ENCODE measurements at regions not wholly inside any gene's neighbourhood (a gene's known extent, or its start where the extent isn't known, plus 50 kb on each side); places are given as distances from the start of the nearest gene placed in this dataset.
"Not testable (repeated sequence)": the region's sequence is repeated elsewhere in the genome, so short reads cannot be mapped to it uniquely, and the experiment has no call there.

- no peak for DNase-seq (ENCODE audit: low read depth)
Observed at GRCh38 chr3:197368330-197368729, 69.9 kb upstream of the DLG1 start.

GRCh38 chr3:197367081-197367780 lies 68.8 kb upstream of the DLG1 start:
- DNase-seq (ENCODE audit: low read depth) = no peak

- no peak for DNase-seq (ENCODE audit: low read depth)
Observed at GRCh38 chr3:197366301-197367044, 68.1 kb upstream of the DLG1 start.

DNA sequence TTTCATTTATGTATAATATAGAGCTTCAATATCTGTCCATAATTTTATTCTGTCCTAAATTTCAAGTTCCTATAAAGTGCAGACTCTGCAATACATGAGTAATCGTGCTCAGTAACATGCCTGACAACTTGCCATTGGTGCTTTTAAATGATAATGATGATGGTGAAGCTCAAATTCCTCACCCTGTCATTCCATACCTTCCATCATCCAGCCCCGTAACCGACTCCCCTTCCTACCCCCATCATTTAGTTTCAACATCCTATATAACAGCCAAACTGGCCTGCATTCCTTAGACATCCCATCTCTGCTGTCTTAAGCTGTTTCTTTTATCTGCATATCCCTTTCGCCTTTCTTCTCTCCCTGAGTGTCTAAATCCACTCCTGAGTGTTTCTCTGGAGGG lies 67.2 kb upstream of the DLG1 start:
- DNase-seq (ENCODE audit: low read depth) = no peak

DNA sequence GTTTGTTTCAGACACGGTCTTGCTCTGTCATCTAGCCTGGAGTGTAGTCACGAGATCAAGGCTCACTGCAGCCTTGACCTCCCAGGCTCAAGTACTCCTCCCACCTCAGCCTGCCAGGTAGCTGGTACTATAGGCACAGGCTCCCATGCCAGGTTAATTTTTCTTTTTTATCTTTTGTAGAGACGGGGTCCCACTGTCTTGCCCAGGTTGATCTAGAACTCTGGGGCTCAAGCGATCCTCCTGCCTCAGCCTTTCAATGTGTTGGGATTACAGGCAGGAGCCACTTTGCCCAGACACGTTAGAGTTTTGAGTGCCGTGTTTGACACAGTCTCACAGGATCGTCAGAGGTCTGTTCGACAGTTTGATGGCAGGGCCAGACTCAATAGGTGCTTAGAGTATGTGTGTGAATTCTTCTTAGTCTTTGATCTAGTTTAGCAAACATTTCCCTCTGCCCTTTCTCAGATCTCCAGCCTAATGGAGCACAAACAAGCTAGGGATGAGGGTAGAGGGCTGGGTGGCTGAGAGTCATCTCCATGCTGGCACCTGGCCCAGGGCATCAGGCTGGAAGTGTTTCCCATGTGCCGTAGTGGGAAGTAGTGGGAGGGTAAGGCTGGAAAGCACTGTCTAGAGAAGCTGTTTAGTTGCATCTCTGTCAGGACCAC lies 66.1 kb upstream of the DLG1 start:
- DNase-seq (ENCODE audit: low read depth) = no peak

GRCh38 chr3:197363553-197364409 lies 65.4 kb upstream of the DLG1 start:
- no peak for DNase-seq (ENCODE audit: low read depth)

DNA sequence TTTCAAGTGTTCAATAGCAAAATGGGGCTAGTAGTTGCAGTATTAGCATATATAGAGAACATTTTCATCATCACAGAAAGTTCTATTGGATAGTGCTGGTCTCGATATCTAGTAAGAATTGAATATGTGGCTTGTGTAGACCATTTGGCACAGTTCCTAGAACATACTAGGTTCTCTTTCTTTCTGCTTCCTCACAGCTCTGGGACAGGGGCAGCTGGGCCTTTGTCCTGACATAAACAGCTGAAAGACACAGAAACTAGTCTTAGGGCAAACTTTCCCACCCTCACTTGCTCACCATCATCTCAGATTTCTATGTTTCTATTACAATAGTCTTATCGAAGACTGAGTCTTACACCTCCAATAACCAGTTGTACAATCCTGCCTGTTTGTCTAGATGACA lies 63.7 kb upstream of the DLG1 start:
- DNase-seq (ENCODE audit: low read depth) = no peak

DNA sequence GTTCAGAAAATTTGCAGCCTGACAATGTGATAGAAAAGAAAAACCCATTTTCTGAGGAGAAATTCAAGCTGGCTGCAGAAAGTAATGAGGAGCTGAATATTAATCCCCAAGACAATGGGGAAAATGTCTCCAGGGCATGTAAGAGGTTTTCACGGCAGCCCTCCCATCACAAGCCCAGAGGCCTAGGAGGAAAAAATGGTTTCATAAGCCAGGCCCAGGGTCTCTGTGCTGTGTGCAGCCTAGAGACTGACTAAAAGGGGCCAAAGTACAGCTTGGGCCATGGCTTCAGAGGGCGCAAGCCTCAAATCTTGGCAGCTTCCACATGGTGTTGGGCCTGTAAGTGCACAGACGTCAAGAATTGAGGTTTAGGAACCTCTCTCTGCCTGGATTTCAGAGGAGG lies 61.7 kb upstream of the DLG1 start:
- DNase-seq (ENCODE audit: low read depth) = not testable (repeated sequence)

- not testable (repeated sequence) for DNase-seq (ENCODE audit: low read depth)
Observed at GRCh38 chr3:197359476-197359875, 61.1 kb upstream of the DLG1 start.

GRCh38 chr3:197356741-197357140 lies 58.3 kb upstream of the DLG1 start:
- no peak for DNase-seq (ENCODE audit: low read depth)

DNA sequence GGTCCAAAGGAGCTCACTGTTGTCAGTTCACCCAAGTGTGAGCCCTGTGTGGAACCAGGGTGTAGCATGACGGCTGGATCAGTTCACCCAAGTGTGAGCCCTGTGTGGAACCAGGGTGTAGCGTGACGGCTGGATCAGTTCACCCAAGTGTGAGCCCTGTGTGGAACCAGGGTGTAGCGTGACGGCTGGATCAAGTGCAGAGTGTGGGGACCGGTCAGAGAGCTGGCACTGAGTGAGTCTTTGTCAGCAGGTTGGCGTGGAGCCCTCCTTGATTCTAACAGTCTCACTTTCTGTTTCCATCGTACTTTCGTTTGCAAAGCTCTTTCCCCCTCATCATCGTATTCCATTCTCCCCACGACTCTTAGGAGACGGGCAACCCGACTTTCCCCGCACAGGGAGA lies 57.9 kb upstream of the DLG1 start:
- DNase-seq (ENCODE audit: low read depth) = no peak

DNA sequence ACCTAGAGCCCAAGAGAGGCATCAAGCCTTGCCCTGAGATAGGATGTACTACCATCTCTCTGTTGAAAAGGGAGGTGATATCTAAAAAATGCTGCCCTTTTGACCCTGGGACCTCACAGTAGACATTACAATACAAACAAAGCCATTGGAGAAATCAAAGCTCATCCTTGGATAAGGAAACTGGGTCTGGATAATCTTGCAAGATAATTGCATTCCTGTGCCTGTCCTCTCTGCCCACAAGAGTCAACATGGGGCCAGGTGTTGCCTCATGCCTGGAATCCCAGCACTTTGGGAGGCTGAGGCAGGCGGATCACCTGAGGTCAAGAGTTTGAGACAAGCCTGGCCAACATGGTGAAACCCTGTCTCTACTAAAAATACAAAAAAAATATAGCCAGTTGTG lies 57.3 kb upstream of the DLG1 start:
- no peak for DNase-seq (ENCODE audit: low read depth)

DNA sequence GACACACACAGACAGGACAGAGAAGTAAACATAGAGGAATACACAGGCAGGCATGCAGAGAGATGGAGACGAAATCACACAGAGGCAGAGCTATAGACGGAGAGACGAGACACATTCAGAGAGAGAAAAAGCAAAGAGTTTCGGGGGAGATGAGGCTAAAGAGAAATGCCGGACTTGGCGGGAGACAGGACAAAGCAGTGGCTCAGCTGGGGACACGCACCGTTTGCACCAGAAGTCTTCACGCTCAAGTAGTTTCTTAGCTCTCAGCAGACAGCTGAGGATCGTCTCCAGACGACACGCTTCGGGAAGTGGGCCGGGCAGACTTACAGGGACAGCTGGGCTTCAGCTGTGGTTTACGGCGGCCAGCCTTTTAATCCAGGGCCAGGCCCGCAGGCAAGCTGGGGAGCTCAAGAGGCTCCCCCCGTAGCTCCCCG lies 56.2 kb upstream of the DLG1 start:
- no peak for DNase-seq (ENCODE audit: low read depth)

- DNase-seq (ENCODE audit: low read depth) = no peak
Observed at GRCh38 chr3:197353867-197354567, 55.6 kb upstream of the DLG1 start.

- no peak for DNase-seq (ENCODE audit: low read depth)
Observed at GRCh38 chr3:197353001-197353866, 54.8 kb upstream of the DLG1 start.

- no peak for DNase-seq (ENCODE audit: low read depth)
Observed at GRCh38 chr3:197352382-197352781, 54.0 kb upstream of the DLG1 start.

GRCh38 chr3:197350446-197350845 lies 52.0 kb upstream of the DLG1 start:
- no peak for DNase-seq (ENCODE audit: low read depth)

- no peak for DNase-seq (ENCODE audit: low read depth)
Observed at GRCh38 chr3:197349368-197349767, 51.0 kb upstream of the DLG1 start.

Measured in activated T-cell treated with anti-CD3 and anti-CD28 coated beads for 1 hour (primary cell).